DMS53 treated with DMSO at 0.1 percent for 48 hours (cell line): ENCODE measurements at regions not wholly inside any gene's neighbourhood (a gene's known extent, or its start where the extent isn't known, plus 50 kb on each side); places are given as distances from the start of the nearest gene placed in this dataset.
"Not testable (repeated sequence)": the region's sequence is repeated elsewhere in the genome, so short reads cannot be mapped to it uniquely, and the experiment has no call there.

Experiments
- DNase-seq: peaks from one replicate; lab custom pipeline; 2025; ENCODE audit not compliant: unreplicated experiment; lab: John Stamatoyannopoulos, UW

DNA sequence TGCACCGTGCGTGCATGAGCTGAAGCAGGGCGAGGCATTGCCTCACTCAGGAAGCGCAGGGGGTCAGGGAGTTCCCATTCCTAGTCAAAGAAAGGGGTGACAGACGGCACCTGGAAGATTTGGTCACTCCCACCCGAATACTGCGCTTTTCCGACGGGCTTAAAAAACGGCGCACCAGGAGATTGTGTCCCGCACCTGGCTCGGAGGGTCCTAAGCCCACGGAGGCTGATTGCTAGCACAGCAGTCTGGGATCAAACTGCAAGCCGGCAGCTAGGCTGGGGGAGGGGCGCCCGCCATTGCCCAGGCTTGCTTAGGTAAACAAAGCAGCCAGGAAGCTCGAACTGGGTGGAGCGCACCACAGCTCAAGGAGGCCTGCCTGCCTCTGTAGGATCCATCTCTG lies 85.6 kb upstream of the TSLP start:
- DNase-seq: peak; percentile 70

DNA sequence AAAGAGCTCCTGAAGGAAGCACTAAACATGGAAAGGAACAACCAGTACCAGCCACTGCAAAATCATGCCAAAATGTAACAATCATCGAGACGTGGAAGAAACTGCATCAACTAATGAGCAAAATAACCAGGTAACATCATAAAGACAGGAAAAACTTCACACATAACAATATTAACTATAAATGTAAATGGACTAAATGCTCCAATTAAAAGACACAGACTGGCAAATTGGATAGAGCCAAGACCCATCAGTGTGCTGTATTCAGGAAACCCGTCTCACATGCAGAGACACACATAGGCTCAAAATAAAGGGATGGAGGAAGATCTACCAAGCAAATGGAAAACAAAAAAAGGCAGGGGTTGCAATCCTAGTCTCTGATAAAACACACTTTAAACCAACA lies 83.9 kb upstream of the TSLP start:
- not testable (repeated sequence) for DNase-seq

DNA sequence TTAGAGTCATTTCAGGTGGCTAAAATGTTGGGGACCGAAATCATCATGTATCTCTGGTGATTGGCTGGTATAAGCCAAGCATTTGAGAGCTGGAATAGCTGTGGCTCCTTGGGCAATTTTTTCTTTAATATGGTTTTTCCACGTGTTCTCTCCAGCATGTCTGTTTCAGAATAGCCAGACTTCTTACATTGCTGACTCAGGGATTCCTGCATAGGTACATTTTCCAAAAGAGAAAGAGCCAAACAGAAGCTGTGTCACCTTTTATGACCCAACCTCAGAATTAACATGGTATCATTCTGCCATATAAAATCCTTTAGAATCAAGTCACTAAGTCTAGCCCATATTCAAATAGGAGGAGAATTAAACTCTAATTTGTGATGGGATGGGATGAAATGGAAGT lies 74.8 kb upstream of the TSLP start:
- no peak for DNase-seq

DNA sequence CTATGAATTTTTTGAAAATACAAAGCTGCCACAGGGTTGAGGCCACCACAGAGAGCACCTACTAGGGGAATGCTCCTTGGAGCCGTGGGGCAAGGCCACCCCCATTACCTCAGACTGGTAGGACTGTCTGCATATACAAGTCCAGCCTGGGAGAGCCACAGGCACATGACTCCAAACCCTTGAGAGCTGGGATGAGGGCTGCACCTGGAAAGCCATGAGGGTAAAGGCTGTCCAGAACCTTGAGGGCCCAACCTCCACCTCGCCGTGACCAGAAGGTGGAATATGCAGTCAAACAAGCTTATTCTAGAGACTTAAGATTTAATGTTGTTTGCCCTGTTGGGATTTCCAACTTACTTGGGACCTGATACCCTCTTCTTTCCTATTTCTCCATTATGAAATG lies 69.5 kb upstream of the TSLP start:
- no peak for DNase-seq

DNA sequence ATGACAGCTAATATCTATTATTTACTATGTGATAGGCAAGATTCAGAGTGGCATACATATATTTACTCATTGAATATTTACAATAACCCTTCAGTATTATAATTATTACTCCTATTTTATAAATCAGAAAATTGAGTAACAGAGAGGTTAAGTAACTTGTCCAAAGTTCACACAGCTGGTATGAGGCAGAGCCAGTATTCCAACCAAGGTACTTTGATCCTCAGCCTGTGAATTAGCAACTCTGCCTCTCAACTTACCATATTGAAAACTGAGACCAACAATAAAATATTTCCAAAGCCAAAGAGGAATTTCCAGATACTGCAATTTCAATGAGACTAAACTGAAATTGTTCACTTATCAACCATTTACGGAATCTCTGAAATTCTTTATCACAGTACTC lies 67.9 kb upstream of the TSLP start:
- DNase-seq: no peak

DNA sequence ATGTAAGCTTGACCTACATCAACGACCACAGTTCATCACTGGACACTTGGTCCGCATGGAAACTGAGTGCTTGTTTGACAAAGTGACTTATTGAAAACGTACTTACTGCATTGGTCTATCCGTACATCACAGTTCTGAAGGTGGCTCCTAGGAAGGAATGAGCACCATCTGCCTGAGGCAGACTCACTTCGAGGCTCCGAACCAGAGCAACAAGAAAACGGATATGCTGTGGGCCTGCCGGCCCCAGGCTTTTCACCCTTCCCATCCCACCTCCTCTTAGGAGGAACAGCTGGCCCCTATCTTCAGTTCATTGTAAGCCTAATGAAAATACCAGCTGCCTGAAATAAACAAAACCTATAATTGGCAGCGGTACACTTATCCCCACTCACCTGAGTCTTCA lies 67.2 kb upstream of the TSLP start:
- no peak for DNase-seq

DNA sequence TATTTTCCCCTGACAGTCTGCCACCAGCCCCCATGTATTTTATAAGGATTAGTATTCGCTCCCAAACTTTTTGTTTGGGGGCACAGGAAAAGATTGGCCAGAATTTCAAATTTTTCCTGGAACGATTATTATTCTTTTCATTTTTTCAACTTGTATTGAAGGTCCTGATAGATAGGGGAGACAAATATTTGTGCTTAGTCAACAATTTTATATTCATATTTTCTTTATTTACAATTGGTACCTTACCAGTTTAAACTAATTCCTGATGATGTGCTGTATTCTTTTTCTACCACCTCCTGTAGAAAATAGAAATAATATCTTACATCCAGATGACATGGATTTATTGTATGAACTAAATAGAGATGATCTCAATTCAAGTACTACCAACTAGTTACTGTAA lies 60.7 kb upstream of the TSLP start:
- DNase-seq: no peak

DNA sequence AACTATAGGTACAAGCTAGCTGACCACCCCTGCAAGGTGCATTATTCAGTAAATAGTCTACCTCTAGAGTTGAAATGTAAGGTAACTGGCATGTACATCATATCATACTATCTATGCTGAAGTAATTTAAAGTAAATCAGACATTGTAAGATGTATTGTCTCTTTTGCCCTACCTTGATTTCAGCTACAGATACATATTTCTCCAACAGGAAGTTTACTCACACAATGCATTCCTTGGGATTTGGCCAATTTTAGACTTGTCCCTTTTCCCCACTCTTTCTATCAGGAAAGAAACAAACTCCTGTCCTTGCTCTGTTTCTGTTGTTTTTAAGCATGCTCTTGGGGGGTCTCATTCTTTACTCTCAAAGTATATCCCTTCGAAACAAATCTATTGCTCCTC lies 58.5 kb upstream of the TSLP start:
- no peak for DNase-seq

DNA sequence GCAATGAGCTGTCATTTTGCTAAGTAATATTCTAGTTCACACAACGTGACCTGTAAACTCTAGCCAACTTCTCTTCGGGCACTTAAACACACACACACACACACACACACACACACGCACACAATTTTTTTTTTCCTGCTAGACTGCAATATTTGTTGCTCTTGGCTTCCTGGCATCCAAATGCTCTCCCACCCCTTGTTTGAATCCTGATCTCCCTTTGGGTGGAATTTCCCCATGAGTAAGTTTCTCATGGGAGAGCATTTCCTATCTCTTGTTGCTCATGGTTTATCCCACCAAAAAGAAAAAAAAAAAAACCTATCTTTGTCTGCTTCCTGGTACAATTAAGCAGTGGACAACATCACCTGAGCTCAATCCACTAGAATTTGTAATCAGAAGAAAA lies 54.7 kb upstream of the TSLP start:
- no peak for DNase-seq

DNA sequence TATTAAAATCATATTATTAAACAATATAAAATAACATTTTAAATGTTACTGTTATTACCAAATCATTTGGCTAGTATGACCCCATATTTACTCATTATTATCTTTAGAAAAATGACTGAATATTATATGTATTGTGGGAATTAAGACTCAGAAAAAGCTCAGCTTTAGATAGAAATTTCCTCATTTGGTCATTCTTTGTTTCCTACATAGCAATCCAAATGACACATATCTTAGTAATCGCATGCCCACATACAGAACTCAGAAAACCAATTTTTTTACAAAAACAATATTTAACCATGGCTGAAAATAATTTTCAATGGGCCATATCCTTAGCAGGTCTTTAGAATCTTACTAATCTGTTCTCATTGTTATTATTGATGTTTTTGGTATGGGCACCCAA lies 53.8 kb upstream of the TSLP start:
- DNase-seq: no peak
